ENCODE measurements at regions not wholly inside any gene's neighbourhood (a gene's known extent, or its start where the extent isn't known, plus 50 kb on each side); places are given as distances from the start of the nearest gene placed in this dataset.

DNA sequence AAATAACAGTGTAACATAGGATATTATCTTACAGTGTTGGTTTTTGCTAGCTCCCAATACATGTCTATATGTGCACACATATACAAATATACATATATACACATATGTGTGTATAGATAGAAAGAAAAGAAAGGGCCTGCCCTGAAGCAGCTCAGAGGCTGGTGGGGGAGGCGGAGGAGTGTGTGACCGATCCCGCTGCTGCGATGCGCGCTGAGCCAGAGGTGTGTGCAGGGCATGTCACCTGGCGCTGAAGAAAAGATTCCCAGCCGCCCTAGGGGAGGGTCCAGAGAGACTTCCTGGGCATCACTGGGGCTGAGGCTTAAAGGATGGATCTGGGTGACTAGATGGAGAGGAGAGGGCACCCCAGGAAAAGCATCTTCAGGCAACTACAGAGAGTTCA is 110.2 kb downstream of the FAM50B start:
- Histone ChIP-seq H3K9me3 (ENCODE audit: control insufficient read depth, insufficient read depth, low read depth, low read length) (no peaks in the 10 kb centered on the region), H3K4me3 (ENCODE audit: low read depth, low read length) (no peak overlapping the region), H3K36me3 (ENCODE audit: control insufficient read depth in 2 of 2, insufficient read depth in 1 of 2, low read length in 2 of 2) (no peaks in the 10 kb centered on the region), H3K27ac (ENCODE audit: extremely low read depth, low read depth, low read length) (no peak overlapping the region), H3K4me1 (ENCODE audit: control insufficient read depth, insufficient read depth, low read length) (peaks cover 10% of the 10 kb centered on the region)
- POLR2A ChIA-PET = no interaction called here
- CTCF ChIA-PET = interaction anchor here (1.0 to 4.1 kb wide), 5 partner anchors 19 to 228 kb away, joined by 3 to 21 read pairs (median 4); no protein-coding TSS in a partner anchor
- TF ChIP-seq ZNF776 (tag by site-specific recombination; IDR thresholded peaks at IDR 0.05; ENCODE audit: borderline replicate concordance) (no peak), ZFP41 (tag by site-specific recombination; IDR thresholded peaks at IDR 0.05; ENCODE audit: borderline replicate concordance) (no peak), GLI4 (tag by site-specific recombination; IDR thresholded peaks at IDR 0.05) (no peak), ZNF660 (tag by site-specific recombination; IDR thresholded peaks at IDR 0.05) (no peak), ZNF350 (tag by site-specific recombination; IDR thresholded peaks at IDR 0.05) (no peak)
- TF ChIP-seq, protein P1, sequence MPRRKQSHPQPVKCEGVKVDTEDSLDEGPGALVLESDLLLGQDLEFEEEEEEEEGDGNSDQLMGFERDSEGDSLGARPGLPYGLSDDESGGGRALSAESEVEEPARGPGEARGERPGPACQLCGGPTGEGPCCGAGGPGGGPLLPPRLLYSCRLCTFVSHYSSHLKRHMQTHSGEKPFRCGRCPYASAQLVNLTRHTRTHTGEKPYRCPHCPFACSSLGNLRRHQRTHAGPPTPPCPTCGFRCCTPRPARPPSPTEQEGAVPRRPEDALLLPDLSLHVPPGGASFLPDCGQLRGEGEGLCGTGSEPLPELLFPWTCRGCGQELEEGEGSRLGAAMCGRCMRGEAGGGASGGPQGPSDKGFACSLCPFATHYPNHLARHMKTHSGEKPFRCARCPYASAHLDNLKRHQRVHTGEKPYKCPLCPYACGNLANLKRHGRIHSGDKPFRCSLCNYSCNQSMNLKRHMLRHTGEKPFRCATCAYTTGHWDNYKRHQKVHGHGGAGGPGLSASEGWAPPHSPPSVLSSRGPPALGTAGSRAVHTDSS (tag by site-specific recombination; IDR thresholded peaks at IDR 0.05) = no peak

DNA sequence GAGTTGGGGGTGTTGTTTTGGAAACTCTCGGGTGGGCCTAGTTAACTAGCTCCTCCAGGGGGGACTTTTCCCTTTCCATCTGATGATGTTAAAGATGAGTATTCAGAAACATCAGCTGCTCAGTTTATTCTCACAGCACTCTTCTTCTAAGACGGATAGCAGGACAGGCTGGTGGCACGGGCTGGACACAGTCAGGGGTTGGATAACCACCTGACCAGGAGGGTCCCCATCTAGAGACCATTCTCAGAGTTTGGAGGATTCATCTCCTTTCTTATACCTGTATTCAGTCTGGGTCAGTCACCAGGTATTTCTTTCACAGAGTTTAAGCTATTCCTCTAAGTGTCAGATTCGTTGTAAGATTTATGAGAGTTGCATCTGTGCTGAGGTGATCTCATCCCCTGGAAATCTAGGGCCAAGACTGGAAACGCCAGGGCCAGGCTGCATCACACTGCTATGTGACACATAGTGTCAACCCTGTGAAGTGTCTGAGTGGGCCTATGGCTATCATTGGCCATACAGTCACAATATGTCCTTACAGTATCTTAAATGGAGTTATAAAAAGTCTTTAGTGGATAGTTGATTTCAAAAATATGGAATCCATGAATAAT is 111.7 kb downstream of the FAM50B start:
- CTCF ChIA-PET = interaction anchor here (0.6 to 1.8 kb wide), 7 partner anchors 9 to 212 kb away, joined by 3 to 8 read pairs (median 4); no protein-coding TSS in a partner anchor
- POLR2A ChIA-PET = no interaction called here
- no peak for TF ChIP-seq ZNF768 (tag by site-specific recombination; IDR thresholded peaks at IDR 0.05)
- peak; percentile 97 for TF ChIP-seq MEIS1 (CRISPR knock-in tag; IDR thresholded peaks at IDR 0.05; ENCODE audit: borderline replicate concordance)

DNA sequence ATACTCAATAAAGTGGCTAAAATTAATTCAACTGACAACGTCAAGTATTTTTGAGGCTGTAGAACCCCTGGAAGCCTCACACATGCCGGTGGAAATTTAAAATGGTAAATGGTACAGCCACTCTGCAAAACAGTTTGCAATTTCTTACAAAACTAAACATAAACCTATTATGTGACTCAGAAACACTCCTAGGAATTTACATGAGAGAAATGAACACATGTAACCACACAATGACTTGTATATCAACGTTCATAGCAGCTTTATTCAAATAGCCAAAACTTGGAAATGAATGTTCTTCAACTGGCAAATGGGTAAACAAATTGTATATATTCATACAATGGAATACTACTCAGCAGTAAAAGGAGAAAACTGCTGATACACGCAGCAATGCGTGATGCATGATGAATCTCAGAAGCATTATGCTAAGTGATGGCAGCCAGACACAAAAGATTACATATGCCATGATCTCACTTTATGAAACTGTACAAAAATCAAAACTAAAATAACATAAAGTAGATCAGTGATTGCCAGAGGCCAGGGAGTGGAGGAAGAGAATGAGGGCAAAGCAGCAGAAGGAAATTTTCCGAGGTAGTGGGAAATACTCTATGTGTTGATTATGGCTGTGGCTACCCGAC is 112.5 kb downstream of the FAM50B start:
- no peak overlapping the region for H3K27ac ChIP-seq (ENCODE audit: extremely low read depth, low read depth, low read length)
- CTCF ChIA-PET = interaction anchor here (1.4 kb wide), 1 partner anchor 17 kb away, joined by 10 read pairs; no protein-coding TSS in a partner anchor
- POLR2A ChIA-PET = no interaction called here
- H3K9me3 ChIP-seq (ENCODE audit: control insufficient read depth, insufficient read depth, low read depth, low read length) = no peaks in the 10 kb centered on the region
- peaks cover 10% of the 10 kb centered on the region for H3K4me1 ChIP-seq (ENCODE audit: control insufficient read depth, insufficient read depth, low read length)
- peak; percentile 65; the same call in 1 of the 2 replicates for TF ChIP-seq GFI1B (tag by site-specific recombination; IDR thresholded peaks at IDR 0.05)
- TF ChIP-seq, protein P2, sequence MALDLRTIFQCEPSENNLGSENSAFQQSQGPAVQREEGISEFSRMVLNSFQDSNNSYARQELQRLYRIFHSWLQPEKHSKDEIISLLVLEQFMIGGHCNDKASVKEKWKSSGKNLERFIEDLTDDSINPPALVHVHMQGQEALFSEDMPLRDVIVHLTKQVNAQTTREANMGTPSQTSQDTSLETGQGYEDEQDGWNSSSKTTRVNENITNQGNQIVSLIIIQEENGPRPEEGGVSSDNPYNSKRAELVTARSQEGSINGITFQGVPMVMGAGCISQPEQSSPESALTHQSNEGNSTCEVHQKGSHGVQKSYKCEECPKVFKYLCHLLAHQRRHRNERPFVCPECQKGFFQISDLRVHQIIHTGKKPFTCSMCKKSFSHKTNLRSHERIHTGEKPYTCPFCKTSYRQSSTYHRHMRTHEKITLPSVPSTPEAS (tag by site-specific recombination; IDR thresholded peaks at IDR 0.05) = no peak
- H3K36me3 ChIP-seq (ENCODE audit: control insufficient read depth in 2 of 2, insufficient read depth in 1 of 2, low read length in 2 of 2) = no peaks in the 10 kb centered on the region
- H3K4me3 ChIP-seq (ENCODE audit: low read depth, low read length) = no peak overlapping the region

More for the DNA sequence above, 111.7 kb downstream of the FAM50B start:
- H3K9me3 ChIP-seq (ENCODE audit: control insufficient read depth, insufficient read depth, low read depth, low read length) = no peaks in the 10 kb centered on the region
- H3K36me3 ChIP-seq (ENCODE audit: control insufficient read depth in 2 of 2, insufficient read depth in 1 of 2, low read length in 2 of 2) = no peaks in the 10 kb centered on the region
- no peak overlapping the region for H3K27ac ChIP-seq (ENCODE audit: extremely low read depth, low read depth, low read length)
- no peak overlapping the region for H3K4me3 ChIP-seq (ENCODE audit: low read depth, low read length)
- peaks cover 10% of the 10 kb centered on the region for H3K4me1 ChIP-seq (ENCODE audit: control insufficient read depth, insufficient read depth, low read length)

DNA sequence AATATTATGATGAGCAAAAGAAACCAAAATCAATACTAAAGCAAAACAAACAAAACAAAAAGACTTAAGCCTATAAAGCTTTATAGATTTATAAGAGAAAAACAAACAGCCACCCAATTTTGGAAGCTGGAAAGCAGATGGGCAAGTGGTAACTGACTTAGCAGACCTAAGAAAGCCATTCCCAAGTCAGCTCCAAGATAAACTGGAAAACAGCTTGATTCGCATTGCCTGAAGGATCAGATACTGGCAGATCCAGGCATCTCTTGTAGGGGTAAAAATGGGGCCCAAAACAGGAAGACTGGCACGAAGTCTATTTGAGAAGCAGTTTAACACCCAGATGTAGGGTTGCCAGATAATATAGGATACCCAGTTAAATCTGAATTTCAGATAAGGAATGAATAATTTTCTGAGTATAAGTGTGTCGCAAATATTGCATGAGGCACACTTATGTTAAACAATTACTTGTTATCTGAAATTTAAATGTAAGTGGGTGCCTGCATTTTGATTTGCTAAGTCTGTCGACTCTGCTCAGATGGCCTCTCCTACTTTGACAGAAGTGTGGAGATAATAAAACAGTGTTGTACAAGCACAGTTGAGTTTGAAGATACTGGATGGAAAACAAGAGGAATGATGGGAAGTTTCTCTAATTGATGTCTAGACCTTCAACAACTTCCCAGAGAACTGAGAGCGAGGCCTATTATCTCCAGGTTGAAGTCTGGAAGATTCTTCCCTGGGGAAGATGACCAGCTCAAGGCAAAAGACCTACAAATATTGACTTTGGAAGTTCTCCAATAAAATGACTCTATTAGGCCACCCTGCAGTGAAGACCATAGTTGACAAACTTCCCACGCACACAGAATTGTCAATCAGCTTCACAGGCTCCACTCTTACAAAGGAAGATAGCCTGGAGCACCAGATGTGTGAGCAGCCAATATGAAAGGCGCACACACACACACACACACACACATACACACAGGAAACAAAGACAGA is 113.4 kb downstream of the FAM50B start:
- Histone ChIP-seq H3K27ac (ENCODE audit: extremely low read depth, low read depth, low read length) (no peak overlapping the region; the same call in 1 of the 2 replicates), H3K4me1 (ENCODE audit: control insufficient read depth, insufficient read depth, low read length) (peaks cover 10% of the 10 kb centered on the region), H3K9me3 (ENCODE audit: control insufficient read depth, insufficient read depth, low read depth, low read length) (no peaks in the 10 kb centered on the region), H3K36me3 (ENCODE audit: control insufficient read depth in 2 of 2, insufficient read depth in 1 of 2, low read length in 2 of 2) (no peaks in the 10 kb centered on the region), H3K4me3 (ENCODE audit: low read depth, low read length) (no peak overlapping the region)
- ChIA-PET POLR2A (interaction anchor here (0.6 to 1.1 kb wide), 2 partner anchors 29 to 213 kb away, joined by 4 to 9 read pairs; no protein-coding TSS in a partner anchor), CTCF (interaction anchor here (1.4 kb wide), 1 partner anchor 16 kb away, joined by 10 read pairs; no protein-coding TSS in a partner anchor)
- peak; percentile 23; the same call in 1 of the 2 replicates for TF ChIP-seq ZFHX2 (tag by site-specific recombination; conservative IDR thresholded peaks at IDR 0.05)
- TF ChIP-seq GFI1B (tag by site-specific recombination; IDR thresholded peaks at IDR 0.05) = no peak
- TF ChIP-seq HOXD13 (CRISPR knock-in tag; IDR thresholded peaks at IDR 0.05; ENCODE audit: borderline replicate concordance) = 0 out of 2 replicates have a peak, but pooled peaks have one; percentile 36
- no peak for TF ChIP-seq ZNF837 (tag by site-specific recombination; IDR thresholded peaks at IDR 0.05)
- no peak for TF ChIP-seq SCRT1 (tag by site-specific recombination; IDR thresholded peaks at IDR 0.05; ENCODE audit: borderline replicate concordance)
- no peak for TF ChIP-seq ZBTB8A (tag by site-specific recombination; IDR thresholded peaks at IDR 0.05)
- no peak for TF ChIP-seq ZSCAN16 (tag by site-specific recombination; IDR thresholded peaks at IDR 0.05)
- no peak for TF ChIP-seq ZNF76 (tag by site-specific recombination; IDR thresholded peaks at IDR 0.05; ENCODE audit: borderline replicate concordance, low read depth)
- TF ChIP-seq HOXC10 (CRISPR knock-in tag; IDR thresholded peaks at IDR 0.05) = no peak
- TF ChIP-seq ZNF335 (tag by site-specific recombination; conservative IDR thresholded peaks at IDR 0.05) = 0 out of 2 replicates have a peak, but pooled peaks have one; percentile 5
- TF ChIP-seq SP7 (tag by site-specific recombination; IDR thresholded peaks at IDR 0.05) = no peak
- no peak for TF ChIP-seq ZSCAN23 (tag by site-specific recombination; IDR thresholded peaks at IDR 0.05)
